HG03135 (cell line): ENCODE measurements at regions not wholly inside any gene's neighbourhood (a gene's known extent, or its start where the extent isn't known, plus 50 kb on each side); places are given as distances from the start of the nearest gene placed in this dataset.
"Not testable (repeated sequence)": the region's sequence is repeated elsewhere in the genome, so short reads cannot be mapped to it uniquely, and the experiment has no call there.

Experiments used
- ATAC-seq: cut with Tn5 transposase; IDR thresholded peaks from one replicate; pipeline ENCODE4 v1.9.1; 2021; ENCODE audit warnings: mild to moderate bottlenecking, moderate library complexity; ENCODE audit not compliant: unreplicated experiment

DNA sequence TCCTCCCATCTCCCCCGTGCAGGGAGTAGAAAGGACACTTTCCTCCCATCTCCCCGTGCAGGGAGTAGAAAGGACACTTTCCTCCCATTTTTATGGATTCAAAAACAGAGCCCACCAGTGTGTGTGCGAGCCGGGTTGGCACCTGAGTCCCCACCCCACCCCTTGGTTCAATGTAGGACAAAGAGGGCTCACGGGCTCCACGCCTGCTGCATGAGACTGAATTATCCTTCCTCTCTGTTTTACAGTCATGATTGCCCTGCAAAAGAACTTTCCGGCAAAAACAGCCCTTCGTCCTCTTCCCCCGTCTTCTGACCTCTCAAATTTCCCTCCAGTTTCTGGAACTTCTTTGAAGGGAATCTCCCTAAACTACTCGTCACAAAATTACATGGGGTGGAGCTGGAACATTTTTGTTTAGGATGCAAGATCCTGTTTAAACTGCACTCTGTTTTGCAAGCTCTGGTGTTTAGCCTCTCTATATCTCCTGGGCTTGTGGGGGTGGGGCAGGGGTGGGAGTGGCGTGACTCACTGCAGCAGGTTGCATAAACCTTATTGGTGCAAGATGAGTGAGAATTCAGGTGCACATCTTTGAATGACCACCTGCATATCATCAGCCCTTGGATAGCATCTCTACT is 99.8 kb downstream of the PSMG1 start:
- no peak for ATAC-seq

DNA sequence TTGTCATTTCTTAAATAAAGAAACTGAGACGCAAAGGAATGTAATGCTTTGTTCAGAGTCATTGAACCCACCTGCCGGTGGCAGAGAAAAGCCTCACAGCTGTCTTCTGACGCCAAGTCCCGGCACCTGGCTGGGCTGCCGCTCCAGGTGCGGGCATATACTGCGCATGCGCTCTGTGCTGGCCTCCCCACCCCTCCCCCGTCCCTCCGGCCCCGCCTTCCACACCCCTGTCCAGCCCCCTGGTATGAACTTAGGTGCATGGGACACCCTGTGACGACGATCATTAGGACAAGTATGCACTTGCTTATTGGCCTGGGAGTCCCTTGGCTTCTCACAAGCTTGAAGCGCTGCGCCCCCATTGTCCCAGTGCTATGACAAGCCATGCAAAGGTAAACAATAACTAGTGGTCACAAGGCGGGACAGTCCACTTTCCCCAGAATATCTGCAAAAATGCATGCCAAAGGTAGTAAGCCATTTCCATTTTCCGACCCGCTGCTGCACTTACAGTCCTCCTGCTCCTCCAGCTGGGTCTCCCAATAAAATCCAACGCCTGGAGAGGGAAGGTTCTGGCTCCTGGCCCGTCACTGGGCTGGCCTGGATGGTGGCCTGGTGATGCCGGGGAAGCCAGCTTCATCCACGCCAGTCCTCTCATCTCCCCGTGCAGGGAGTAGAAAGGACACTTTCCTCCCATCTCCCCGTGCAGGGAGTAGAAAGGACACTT is 100.4 kb downstream of the PSMG1 start:
- ATAC-seq = no peak

DNA sequence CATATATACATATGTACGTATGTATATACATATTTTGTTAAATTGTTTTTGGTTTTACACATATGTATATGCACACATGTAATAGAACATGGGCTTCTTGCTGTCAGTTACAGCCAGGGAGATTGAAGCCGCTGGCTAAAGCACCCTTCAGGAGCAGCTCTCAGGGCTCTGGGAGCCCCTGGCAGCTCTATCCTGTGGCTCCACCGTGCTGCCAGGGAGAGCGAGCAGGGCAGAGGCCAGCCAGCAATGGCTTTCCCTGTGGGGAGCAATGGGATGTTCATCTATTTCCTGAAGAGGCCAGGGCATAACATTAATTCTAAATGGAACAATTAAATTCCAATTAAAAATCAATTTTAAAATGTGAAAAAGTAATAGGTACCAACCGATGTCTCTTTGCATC is 102.9 kb downstream of the PSMG1 start:
- ATAC-seq = no peak

DNA sequence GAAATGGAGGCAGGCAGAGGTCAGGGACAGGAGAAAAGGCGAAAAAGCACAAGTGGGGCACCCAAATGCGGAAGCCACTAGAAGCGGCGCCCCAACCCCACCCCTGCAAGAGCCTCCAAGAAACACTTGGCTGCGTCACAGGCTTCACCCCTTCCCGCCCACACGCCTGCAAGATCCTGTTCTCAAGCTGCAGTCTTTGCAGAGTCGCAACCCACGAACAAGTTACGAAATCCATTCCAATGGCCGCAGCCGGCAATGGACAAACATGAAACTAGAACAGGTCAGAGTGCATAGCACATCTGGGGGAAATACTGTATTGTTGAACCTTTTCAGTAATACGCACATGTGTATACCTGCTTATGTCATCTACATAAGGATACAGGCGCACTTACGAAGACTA is 103.6 kb downstream of the PSMG1 start:
- ATAC-seq = no peak

DNA sequence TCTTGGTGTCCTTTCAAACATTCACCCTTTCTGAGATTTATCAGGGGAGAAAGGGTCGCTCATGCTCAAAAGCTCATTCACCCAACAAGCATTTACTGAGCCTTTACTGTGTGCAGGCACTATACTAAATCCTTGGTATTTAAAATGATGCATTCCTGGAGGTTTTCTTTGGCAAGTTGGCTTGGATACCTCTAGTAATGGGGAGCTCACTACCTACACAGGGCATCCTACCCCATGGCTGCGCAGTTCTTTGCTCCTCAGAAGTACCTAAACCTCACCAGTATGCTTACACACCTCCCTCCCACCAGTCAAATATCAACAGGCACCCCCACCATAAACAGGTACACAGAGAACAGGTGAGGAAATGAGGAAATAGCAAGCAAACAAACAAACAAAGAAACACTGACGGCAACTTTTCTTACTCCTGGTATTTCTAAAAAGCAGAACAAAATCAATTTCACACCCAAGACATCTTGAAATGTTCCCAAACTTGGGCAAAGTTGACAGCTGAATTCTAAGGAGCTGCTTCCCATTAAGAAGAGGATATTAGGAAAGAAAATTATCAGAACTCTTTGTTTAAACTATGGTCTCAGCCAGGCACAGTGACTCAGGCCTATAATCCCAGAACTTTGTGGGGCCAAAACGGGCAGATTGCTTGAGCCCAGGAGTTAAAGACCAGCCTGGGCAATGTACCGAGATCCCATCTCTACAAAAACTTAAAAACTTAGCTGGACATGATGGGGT is 104.8 kb downstream of the PSMG1 start:
- no peak for ATAC-seq

DNA sequence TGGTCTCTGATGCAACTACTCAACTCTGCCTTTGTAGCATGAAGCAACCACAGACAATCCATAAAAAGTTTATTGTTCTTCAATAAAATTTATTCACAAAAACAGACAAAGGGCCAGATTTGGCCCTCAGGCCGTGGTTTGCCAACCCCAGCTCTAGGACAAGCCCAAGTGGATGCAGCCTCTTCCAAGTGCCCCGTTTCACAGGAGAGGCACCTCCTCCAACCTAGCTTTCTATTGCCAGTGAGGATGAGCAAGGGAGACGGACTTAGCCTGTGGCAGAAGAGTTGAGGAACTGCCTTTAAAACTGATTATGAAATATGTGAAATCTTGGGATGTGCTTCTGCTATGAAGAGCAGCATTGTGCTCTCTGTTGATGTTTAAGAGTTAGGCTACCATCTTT is 105.4 kb downstream of the PSMG1 start:
- no peak for ATAC-seq

DNA sequence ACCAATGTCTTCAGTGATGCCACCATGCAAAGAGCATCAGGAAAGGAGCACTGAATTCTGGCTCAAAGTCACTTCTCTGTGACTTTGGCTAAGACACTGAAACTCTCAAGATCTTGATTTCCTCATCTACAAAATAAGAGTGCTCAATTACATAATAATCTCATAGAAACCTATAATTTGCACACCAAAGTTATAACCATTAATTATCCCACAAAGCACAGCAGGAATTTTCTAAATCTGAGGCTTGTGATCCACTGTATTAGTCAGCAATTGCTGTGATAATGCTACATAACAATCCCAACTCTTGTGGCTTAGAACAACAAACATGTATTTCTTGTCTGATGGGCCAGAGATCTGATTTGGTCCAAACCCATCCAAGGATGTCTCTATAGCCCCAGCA is 108.7 kb downstream of the PSMG1 start:
- no peak for ATAC-seq

DNA sequence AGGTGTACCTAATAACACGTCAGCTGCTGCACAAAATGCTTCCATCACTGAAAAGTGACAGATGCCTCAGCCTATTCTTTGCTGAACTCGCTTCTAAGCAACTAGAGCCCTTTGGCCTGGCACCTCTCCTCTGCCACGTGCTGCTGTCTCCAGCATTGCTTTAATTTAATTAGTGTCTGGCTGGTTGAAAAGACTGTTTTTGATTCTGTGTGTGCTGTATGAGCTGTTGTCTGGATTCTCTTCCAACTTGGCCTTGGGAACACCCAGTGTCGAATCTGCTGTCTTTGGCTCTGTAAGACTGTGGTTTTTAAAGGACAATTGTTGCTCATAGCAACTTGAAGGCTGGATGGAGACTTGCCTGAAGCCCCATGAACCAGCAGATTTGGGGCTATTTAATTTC is 109.5 kb downstream of the PSMG1 start:
- no peak for ATAC-seq

DNA sequence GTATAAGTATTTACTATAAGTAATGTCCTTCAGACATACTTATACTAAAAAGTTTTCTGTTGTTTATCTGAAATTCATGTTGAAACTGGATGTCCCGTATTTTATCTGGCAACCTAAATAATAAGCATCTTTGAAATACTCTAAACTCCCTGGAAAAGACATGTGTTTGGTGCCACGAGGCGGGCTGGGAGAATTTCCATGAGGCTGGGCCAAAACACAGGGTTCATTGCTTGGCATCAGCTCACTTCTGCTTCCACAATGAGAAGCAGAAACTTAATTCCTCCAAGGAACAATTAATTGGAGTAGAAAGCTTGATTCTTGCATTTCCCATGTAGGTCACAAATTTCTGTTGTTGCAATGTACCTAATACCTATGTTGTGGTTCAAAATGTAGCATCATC is 110.2 kb downstream of the PSMG1 start:
- no peak for ATAC-seq

DNA sequence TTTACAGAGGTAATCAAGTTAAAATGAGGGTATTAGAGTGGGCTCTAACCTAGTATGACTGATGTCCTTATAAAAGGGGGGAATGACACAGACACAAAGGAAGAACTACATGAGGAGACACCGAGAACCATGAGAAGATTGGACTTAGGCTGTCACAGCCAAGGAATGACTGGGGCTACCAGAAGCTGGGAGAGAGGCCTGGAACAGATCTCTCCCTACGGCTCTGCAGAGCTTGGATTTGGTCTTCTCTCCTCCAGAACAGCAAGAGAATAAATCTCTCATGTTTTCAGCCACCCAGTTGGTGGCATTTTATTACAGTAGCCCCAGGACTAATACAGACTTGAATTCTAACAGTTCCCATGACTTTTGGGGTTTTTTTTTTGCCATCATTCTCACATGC is 110.8 kb downstream of the PSMG1 start:
- no peak for ATAC-seq

DNA sequence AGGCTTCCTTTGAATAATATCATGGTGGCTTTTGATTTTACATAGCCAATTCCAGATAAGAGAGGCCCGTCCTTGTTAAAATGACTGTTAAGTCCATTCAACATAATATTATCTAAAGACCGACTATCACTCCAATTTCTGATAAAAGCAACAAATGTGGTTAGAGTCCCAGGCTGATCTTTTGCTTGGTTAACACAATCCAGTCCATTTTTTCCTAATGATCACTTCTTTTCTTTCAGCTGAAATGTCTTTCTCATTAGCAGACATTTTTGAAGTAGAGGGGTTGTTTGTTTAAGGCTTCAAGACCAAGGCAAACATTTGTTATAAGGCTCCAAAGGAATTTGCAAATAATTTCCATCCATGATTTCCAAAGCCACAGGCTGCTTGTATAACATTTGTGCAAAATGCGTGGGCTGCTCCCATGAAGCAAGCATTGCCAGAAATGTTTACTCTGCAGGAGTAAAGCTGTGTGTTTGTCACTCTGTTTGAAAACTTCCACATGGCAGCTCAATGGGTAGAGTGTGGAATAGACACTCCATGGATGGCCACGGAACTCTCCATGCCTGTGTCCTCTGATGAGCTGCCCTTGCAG is 111.5 kb downstream of the PSMG1 start:
- ATAC-seq = no peak

DNA sequence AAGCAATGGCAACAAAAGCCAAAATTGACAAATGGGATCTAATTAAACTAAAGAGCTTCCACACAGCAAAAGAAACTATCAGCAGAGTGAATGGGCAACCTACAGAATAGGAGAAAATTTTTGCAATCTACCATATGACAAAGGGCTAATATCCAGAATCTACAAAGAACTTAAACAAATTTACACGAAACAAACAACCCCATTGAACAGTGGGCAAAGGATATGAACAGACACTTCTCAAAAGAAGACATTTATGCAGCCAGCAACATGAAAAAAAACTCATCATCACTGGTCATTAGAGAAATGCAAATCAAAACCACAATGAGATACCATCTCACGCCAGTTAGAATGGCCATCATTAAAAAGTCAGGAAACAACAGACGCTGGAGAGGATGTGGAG is 113.4 kb downstream of the PSMG1 start:
- ATAC-seq = not testable (repeated sequence)

DNA sequence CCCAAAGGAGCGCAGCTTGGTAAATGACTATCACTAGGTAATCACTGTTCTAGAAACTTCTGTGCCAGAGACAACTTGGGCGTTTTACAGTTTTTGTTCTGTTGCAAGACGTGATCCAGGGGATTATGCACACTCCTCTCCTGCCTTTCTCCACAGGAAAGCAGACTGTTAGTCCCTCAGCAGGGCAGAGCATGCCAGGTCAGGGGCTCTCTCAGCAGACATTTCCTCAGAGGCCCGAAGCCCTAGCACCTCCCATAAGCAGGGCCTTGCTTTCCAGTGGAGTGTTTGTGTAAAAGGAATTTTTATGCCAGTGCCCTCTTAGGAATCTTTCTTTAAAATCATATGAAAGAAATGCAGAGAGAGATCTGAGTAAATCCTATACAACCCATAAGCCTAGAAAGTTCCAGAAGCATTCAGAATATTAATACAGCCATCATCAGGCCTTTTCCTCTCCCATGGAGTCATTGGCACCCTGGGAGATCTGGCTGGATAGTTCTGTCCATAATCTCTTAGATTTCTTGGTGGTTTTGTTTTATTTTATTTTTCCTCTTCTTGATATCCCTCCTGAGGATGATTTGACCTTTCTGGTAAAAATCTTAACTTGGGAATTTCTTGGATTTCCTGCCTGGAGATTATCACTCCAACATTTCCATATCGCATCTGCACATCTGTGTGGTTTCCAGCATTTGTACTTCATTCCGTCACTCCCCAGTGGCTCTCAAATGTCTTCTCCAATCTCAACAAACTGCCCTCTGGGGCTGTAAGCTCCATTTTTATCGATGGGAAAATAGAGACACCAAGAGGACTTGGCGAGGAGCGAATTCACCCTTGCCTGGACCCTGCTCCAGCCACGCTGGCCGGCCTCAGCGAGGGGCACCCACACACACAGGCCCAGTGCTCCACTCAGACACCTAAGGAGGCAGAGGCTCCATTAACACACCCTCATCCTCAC is 116.1 kb downstream of the PSMG1 start:
- no peak for ATAC-seq

DNA sequence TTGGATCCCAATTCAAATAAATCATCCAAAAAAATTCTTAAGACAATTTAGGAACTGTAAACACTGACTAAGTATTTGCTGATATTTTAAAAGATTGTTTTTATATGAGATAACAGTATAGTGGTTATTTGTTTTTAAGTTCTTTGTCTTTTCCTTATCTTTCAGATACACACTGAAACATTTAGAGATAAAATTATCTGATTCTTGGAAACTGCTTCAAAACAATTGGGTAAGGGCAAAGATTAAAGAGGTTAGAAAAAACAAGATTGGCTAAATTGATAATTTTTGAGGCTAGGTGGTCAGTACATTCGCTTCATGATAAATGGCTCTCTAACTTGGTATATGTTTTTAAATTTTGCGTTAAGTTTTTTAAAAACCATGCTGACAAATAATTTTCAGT is 117.3 kb downstream of the PSMG1 start:
- no peak for ATAC-seq

DNA sequence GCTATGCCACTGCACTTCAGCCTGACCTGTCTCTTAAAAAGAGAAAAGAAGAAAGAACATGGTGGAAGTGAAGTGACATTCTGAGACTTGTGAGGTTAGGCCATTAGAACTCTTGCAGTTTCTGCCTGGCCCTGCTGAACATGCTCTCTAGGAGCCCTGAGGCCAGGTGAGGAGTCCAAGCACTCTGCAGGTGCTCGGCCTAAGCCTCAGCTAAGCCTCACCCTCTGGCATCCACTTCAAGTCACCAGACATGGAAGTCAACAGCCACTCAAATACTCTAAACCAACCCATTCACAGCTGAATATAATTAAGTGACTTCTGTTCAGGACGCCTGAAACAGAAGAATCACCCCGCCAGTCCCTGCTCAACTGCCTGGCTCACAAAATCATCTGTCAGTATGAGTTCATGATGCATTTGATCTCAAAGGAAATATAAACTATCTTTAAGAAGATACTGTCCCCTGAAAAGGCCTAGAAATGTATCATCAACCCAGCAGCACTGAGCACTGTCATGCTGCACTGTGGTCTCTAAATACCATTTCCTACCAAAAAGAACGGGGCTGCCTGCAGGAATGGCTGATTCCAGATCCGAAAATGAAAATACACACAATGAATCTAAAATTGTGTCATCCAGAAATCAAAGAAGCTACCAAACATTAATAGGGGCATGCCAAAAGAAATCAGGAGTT is 118.8 kb downstream of the PSMG1 start:
- ATAC-seq = no peak

DNA sequence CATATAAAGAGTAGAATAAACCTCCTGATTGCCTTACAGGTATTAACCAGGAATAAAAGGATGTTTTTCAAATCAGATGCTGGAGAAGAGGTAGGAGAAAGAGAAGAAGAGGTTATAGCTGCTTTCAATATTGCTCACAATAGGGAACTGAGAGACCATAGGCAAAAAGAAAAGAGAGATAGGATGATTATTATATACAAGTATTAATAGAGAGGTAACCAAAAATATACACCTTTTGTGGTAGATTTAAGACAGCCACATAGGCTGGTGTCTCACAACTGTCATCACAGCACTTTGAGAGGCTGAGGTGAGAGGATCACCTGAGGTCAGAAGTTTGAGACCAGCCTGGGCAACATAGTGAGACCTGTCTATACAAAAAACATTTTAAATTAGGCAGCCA is 119.7 kb downstream of the PSMG1 start:
- no peak for ATAC-seq

DNA sequence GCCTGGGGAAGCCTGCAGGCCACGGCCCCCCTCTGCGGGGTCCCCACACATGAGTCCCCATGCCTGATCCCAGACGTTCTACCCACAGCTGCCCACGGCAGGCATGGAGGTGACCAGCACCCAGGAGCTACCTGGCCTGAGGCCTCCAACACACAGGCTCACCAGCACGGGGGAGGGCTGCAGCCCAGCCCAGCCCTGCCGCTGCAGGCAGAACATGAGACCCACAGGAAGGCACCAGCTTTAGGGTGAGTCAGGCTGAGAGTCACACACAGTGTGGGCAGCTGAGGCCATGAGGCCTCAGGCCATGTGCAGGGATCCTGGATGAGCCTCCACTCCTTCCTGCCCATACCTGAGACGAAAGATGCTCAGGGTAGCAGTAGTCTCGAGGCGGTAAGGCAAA is 121.1 kb downstream of the PSMG1 start:
- ATAC-seq = no peak

DNA sequence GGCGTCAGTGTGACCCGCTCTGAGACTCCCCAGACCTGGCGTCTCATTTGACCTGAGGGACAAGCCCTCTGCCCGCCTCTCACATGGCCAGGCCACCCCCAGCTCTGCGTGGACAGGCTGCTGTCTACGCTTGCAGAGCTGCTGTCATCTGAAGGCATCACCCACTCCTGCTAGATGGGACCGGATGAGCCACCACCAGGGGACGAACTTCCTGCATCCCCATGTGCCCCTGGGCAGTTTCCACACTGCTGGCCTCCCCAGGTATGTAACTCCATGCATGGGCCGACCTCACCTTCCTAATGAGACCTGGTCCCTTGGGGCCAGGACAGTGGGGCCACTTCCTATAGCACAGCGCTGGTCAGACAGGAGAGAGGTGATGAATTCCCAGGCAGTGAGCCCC is 121.5 kb downstream of the PSMG1 start:
- ATAC-seq = no peak

DNA sequence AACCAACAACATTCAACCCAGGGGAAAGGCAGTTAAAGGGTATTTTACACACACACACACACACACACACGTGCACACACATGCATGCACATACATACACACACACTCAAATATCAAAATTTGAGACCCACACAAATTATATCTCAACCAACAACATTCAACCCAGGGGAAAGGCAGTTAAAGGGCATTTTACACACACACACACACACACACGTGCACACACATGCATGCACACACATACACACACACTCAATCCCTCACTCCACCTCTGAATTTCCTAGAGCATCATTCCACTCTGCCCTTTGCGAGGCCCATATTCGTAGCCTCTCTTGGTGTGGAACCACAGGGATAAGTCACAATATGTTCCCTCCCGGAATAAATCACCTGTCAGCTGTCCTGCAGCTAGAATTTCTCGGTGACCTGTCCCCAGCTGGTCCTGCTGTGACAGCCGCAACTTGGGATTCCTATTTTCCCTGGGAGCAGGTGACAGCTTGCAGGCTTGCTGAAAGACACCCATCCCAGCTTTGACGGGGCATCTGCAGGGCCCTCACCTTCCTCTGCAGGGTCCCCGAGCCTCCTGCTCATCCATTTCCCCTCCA is 122.7 kb downstream of the PSMG1 start:
- ATAC-seq = no peak

DNA sequence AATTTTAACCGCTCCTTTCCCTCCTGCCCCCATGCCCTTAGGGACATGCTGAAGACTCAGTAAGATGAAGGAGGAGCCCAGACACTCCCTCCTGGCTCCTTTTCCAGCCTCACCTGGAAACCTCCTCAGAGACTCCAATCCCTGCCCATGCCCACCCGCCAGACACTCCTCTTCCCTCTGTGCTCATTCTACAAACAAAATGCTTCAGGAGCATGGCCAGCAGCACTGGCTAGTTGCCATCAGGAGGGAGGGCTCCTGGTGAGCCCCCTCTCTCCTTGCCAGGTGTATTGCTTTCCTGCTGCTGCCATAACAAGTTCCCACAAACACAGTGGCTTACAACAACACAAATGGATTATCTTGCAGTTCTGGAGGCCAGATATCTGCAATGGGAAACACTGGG is 126.1 kb downstream of the PSMG1 start:
- no peak for ATAC-seq
